ENCODE measurements at regions not wholly inside any gene's neighbourhood (a gene's known extent, or its start where the extent isn't known, plus 50 kb on each side); places are given as distances from the start of the nearest gene placed in this dataset.

GRCh38 chr7:13411151-13411550 is 578.3 kb downstream of the ETV1 start:
- TF ChIP-seq CTCF (conservative IDR thresholded peaks at IDR 0.05 in 1 of 2, IDR thresholded peaks at IDR 0.05 in 1 of 2; ENCODE audit: extremely low read depth in 1 of 2, insufficient read depth in 1 of 2, low read depth in 1 of 2, low read length in 2 of 2) (peak in 1 of 2 donors; percentile 3), EZH2 (IDR thresholded peaks at IDR 0.05; ENCODE audit: borderline replicate concordance, low read length) (no peak)
